HG03097 (cell line): ENCODE measurements at regions not wholly inside any gene's neighbourhood (a gene's known extent, or its start where the extent isn't known, plus 50 kb on each side); places are given as distances from the start of the nearest gene placed in this dataset.
"Not testable (repeated sequence)": the region's sequence is repeated elsewhere in the genome, so short reads cannot be mapped to it uniquely, and the experiment has no call there.

Source experiments
- ATAC-seq: cut with Tn5 transposase; IDR thresholded peaks from one replicate; pipeline ENCODE4 v1.9.1; 2021; ENCODE audit not compliant: unreplicated experiment, low FRiP score

DNA sequence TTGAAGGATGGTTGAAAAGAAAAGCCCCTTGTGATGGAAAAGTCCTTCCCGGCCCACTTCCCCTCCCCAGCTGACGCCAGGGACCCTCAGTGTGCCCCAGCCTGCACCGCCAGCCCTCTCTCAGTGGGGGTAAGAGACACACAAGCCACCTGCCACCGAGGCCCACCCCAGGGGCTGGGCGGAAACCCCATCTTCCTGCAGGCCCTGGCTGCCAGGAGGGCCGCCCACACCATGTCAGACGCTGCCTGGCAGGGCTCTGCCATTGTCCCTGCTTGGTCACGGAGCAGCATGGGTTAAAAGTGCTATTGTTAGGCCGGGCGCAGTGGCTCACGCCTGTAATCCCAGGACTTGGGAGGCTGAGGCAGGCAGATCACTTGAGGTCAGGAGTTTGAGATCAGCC, 142.0 kb upstream of the ZNF469 start:
- ATAC-seq, result not testable (repeated sequence)

DNA sequence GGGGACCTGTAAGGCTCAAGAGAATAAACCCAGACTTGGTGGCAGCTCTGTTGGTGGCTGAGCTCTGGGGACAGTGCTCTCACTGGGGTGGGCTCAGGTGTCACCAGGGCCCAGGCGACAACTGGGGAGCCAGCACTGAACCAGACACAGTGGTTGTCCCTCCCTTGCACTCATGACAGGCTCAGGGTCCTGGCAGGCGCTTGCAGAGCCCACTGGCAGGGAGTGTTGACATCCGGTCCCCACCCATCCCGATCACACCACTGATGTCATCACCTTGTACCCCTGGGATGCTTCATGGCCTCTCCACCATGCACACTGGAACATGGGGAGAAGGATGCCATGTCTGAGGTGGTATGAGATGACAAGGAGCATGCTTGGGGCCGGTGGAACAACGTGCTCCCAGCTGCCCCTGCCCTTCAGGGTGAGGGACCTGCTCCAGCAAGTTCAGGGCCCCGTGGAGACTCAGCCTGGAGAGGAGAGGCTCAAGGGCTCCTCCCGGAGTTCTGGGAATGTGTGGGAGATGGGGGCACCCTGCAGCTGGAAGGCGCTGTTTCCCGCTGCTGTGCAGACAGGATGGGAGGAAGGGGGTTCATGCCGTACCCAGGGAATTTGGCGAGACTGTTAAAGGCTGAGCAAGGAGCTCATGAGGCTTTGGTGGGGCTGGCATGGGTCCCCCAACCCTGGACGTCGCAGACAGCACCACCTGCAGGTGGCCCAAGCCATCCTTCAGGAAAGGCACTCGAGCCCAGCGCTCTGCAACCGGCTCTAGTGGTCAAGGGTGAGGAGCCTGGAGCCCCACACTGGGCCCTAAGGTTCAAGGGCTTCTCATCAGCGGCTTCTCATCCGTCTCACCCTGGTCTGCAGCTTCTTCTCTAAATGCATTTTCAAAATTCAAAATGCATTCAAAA, 141.1 kb upstream of the ZNF469 start:
- not testable (repeated sequence) for ATAC-seq

DNA sequence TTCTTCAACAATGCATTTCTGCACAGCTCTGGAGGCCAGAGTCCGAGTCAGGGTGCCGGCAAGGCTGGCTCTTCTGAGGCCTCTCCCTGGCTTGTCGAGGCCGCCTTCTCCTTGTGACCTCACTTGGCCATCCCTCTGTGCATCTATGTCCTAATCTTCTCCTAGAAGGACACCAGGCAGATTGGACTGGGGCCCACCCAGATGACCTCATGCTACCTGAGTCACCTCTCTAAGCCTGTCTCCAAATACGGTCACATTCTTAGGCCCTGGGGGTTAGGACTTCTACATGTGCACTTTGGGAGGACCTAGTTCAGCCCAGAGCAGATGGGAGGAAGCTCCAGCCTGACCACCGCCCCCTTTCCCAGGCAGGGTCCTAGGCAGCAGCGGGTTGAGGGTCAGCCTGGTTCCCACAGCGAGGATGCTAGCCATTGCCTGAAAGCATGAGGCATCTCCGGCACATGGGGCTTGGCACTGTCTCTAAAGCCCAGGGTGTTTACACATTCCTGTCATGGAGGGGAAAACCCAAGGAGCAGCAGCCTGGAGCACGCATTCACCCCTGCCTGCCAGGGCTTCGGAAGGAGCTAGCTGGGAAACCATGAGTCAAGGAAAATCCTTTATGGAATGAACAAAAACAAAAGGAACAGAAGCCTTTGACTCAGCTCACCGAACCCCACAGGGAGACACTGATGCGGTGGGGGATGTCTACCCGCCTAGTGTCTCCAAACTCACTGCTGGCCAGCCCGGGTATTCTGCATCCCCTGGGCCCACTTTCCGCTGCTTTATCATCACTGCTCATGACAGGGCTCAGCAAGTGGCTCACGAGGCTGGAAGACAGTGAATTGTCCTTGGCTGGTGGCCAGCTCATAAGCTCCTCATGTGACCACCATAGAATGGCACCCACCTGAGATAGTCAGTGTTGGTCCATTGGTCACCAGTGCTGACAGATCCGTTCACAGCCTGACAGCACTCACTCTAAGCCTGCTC, 140.2 kb upstream of the ZNF469 start:
- not testable (repeated sequence) for ATAC-seq

DNA sequence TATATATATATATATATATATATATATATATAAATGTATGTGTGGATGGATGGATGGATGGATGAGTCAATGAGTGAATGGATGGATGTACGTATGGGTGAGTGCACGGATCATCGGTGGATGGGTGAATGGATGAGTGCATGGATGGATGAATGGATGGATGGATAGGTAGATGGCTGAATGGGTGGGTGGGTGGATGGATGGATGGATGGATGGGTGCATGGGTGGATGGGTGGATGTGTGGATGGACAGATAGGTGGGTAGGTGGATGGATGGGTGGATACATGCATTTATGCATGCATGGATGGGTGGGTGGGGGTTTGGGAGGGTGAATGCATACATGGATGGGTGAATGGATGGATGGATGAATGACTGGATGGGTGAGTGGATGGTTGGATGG, 138.8 kb upstream of the ZNF469 start:
- not testable (repeated sequence) for ATAC-seq

DNA sequence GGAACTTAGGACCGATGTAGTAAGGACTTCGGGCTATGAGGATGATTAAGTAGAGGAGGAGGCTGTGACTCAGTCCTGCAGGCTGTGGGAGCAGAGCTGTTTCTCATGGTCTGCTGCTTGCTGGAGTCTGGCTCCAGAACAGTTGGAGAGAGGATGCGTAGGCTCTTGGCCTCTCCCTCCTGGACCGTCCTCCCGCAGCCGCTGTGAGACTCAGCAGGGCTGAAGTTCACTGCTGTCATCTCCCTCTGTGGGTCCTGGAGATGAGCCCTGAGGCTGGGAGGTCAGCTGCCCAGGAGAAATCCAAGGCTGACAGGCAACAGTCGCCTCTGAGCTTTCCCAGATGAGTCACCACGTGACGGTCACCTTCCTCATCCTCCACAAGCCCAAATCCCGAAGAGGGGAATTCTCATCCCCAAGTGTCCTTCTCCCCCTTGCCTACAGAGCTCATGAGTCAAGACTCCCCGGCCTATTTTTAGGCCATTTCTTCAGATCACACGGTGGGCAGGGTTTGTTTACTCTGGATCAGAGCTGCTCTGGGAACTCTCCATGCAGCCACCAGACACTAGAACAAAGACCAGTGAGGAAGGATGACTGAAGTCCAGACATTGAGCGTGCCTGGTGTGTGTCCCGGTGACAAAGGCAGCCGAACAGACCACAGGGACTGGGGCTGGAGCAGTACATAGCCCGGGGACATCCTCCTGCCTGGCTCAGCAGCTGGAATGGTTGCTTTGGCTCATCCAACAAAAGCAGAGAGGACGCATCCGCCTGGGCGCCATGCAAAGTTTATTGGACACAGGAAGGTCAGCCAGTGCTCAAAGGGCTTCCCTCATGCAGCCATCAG, 137.3 kb upstream of the ZNF469 start:
- not testable (repeated sequence) for ATAC-seq

DNA sequence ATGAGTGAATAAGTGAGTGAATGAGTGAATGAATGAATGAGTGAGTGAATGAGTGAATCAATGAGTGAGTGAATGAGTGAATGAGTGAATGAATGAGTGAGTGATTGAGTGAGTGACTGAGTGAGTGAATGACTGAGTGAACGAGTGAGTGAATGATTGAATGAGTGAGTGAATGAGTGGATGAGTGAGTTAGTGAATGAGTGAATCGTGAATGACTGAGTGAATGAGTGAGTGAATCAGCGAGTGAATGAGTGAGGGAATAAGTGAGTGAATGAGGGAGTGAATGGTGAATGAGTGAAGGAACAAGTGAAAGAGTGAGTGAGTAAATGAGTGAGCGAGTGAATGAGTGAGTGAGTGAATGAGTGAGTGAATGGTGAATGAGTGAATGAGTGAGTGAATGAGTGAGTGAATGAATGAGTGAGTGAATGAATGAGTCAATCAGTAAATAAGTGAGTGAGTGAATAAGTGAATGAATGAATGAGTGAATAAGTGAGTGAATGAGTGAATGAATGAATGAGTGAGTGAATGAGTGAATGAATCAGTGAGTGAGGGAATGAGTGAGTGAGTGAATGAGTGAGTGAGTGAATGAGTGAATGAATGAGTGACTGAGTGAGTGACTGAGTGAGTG, 135.7 kb upstream of the ZNF469 start:
- not testable (repeated sequence) for ATAC-seq

DNA sequence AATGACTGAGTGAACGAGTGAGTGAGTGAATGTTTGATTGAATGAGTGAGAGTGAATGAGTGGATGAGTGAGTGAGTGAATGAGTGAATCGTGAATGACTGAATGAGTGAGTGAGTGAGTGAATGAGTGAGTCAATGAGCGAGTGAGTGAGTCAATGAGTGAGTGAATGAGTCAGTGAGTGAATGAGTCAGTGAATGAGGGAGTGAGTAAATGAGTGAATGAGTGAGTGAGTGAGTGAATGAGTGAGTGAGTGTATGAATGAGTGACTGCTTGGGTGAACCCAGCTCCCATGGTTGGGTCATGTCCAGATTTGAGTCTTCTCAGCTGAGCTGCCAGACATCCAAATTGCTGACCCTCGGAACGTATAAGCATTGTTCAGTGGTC, 135.2 kb upstream of the ZNF469 start:
- ATAC-seq, result not testable (repeated sequence)

DNA sequence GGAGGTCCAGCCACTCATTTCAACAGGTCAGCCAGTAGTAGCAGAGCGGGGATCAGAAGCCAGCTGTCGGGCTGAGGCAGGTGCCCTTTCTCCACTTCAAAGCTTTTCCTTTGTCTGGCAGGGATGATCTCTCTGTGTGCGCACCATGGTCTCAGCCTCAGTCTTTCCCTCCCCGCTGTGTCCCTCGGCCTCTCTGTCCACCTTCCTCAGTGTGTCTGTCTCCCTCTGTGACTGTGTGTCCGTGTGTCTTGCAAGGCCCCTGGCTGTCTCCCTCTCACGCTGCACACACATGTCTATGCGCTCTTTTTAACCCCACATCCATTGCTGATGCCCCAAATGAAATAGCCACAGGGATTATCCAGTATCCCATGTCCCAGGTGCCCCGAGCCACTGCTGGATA, 134.0 kb upstream of the ZNF469 start:
- ATAC-seq, result not testable (repeated sequence)

DNA sequence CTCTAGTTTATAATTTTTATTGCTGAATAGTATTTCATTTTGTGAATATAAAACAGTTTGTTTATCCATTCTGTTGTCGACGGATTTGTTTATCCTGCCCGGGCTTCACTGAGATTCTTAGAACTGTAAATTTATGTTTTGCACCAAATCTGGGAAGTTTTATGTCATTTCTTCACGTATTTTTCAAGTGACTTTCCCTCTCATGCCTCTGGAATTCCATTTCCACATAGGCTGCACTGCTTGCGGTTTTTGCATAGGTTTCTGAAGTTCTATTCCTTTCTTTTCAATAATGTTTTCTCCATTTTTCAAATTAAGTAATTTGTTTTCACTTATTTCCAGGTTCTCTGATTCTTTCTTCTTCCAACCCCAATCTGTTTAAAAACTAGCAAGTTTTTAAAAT, 132.4 kb upstream of the ZNF469 start:
- ATAC-seq, result not testable (repeated sequence)

DNA sequence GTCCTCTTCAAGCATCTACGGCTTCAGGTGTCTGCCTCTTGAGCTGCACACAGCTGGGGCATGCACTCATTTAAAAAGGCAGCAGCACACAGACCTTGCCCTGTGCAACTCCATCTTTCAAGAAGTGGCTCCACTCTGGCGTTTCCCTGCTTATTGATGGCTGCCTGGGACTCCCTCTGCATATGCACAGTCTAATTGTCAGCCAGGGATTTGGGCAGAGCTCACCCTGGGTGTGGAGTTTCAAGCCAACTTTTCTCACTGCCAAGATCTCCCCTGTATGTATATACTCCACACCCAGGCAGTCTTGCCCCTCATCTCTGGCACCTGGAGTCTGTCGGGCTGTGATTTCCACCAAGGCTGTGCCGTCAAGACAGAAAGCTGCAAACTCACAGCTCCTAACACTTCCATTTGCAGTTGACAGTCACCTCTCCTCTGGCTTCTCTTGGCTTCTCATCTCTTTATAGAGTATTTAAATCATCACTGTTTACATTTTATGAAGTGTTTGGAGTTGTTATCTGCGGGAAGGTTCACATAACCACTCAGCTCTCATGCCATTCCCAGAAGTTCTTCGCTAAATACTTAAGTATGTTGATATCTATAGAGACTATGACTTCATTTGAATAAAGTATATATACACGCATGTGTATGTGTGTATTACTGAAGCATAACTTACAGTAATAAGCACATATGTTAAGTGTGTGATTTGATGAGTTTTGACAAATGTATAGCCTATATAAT, 130.5 kb upstream of the ZNF469 start:
- ATAC-seq, result not testable (repeated sequence)

DNA sequence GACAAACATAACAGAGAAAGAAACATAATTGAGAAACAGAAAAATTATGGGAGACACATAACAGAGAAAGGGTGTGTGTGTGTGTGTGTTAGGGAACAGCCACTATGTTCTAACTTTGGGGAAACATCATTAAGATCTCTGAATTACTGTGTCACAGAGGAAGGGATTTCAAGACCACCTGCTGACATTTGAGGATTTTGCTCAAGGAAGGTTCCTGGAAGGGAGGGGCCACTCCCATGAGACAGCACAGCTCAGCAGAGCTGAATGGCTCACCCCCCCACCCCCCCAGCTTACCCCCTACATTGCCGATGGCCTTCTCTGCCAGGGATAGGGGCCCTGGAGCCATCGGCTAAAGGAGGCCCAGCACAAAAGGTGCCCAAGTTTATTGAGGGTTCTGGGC, 124.6 kb upstream of the ZNF469 start:
- ATAC-seq, result not testable (repeated sequence)

DNA sequence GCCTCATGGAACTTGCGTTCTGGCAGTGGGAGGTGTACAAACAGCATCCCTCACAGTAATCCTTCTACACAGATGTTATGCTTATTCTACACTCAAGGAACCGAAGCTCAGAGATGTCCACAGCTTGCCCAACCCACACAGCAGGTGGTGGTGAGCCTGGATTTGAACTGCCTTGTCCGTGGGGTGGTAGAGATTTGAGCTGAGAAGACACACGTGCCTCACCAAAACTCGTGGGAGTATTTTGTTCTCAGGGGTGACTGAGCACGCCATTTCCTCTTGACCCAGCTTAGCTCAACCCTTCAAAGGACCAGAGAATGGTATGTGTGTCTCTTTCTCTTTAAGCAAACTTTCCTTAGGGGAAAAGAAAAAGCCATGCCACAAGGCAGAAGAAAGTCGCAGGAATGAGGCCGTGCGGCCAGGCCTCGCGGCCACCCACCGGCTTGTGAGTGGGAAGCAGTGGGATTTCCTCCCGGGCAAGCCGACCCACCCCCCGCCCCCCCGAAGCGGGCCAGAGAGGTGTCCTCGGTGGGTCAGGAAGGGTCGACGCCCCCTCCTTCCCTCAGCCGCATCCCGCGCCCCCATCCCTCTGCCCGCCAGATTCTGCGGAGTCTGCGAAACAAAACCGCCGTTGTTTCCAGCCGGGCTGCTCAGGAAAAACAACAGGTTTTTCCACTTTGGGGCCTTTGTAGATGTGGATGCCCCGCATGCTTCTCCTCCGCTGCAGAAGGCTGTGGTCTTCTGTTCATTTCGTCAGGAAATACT, 123.8 kb upstream of the ZNF469 start:
- ATAC-seq, result not testable (repeated sequence)

DNA sequence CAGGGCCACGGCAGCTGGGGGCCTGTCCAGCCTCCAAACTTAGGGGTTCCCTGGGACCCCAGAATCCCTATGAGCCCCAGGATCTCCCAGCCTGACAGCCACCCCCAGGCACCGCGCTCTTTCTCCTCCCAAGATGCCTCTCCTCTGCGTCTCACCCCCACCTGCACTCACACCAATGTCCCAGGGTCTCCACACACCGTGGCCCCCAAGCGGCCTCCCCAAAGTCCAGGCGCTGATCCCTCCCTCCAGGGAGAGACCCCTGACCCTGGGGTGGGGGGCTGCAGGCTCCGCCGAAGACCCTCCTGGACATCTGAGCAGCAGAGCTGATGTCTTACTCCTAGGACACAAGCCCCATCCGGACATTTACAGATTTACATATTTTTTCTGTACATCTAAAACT, 123.2 kb upstream of the ZNF469 start:
- not testable (repeated sequence) for ATAC-seq

DNA sequence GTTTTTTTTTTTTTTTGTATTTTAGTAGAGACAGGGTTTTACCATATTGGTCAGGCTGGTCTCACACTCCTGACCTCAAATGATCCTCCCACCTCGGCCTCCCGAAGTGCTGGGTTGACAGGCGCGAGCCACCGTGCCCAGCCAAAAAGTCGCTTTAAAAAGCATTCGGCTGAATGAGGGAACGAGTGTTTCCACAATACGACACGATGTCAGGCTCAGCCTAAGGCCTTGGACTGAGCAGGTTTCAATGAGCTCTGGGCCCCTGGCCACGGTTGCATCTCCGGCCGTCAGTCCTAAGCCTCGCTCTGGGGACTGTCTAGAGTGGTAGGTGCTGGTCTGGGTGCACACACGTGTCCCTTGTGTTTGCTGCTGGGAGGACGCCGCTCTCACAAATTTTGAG, 122.6 kb upstream of the ZNF469 start:
- ATAC-seq, result not testable (repeated sequence)

DNA sequence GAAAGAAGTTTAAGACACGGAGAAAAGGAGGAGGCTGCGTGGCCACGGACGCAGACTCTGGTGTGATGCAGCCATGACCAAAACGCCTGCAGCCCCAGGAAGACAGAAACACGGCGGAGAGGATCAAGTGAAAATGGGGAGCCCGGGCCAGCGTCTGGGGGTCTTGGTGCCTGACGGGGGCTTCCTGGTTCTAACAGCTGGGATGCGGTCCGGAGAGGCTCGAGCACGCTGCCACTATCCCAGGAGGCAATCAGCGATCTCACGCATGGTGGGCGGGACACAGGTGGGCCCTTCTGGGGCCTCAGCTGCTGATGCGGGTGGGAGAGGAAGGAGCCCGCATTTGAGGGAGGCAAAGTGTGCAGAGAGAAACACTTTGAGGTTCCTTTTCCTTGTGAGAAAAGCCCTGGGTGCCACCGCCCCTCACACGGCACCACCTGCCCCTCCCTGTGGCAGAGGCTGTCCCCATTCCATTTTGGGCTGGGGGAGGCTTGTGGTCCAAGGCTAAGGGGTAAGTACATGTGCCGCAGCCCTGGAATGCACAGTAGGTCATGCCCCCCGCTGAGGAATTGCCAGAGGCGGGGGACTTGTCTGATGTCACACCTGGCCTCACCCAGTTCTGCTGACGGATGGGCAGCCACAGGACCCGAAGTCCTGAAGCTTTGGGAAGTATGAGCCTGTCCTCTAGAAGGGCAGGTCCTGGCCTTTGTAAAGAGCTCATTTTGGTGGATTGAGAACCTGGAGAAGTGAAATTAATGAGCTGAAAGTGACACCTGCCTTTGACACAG, 121.7 kb upstream of the ZNF469 start:
- not testable (repeated sequence) for ATAC-seq

DNA sequence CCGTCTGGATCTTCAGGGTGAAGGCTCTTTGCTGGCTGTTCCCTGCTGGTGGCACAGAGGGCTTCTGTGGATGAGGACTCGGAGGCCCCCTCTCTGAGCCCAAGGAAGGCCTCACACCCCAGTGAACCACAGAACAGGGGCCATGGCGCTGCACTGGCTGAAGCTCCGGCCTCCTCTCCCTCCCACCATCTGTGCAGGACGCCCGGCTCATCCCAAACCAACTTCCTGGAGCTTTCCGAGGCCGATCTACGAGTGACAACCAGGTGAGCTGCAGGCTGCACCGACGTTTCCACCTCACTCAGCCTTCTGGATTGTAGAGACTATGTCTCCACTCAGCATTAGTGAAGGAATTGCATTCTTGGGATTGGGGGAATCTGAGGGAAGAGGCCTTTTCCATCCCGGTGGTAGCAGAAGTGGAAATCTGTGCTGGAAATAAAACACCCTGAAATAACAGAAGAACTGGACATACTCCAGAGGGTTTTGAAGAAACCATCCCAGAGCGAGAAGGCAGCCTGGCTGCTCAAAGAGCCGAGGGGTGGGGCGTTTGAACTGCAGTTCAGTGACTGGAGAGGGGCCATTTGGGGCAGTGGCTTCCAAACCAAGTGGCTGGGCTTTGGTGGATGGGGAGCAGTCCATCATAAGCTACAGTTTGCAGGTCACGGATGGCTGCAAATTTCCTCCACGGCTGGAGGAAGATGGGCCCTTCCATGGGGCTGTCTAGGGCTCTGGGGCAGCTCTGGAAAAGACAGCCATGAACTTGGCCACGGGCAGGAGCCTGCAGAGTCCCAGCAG, 120.7 kb upstream of the ZNF469 start:
- ATAC-seq, result not testable (repeated sequence)
